GM08714 (cell line): ENCODE measurements at regions not wholly inside any gene's neighbourhood (a gene's known extent, or its start where the extent isn't known, plus 50 kb on each side); places are given as distances from the start of the nearest gene placed in this dataset.

ENCODE experiments used
- H3K4me3 ChIP-seq: fragments of 200-500 bp; sonication (Bioruptor generic); 2 replicates; pipeline ENCODE4 v1.5.1; 2014; ENCODE audit warnings: mild to moderate bottlenecking, low read length, inconsistent platforms
- ZNF274 ChIP-seq: IDR thresholded peaks from 2 replicates; pipeline ENCODE4 v1.6.1; 2012; ENCODE audit warnings: mild to moderate bottlenecking, low read depth, low read length

- no peak for TF ChIP-seq ZNF274
- H3K4me3 ChIP-seq: no peak overlapping the region
These were observed 1370.3 kb upstream of the MIR17HG start for GRCh38 chr13:89977203-89977602.

GRCh38 chr13:89980896-89981295, 1366.6 kb upstream of the MIR17HG start:
- no peak for TF ChIP-seq ZNF274
- H3K4me3 ChIP-seq: no peak overlapping the region

- no peak overlapping the region for H3K4me3 ChIP-seq
- TF ChIP-seq ZNF274: no peak
These were observed 1364.9 kb upstream of the MIR17HG start for GRCh38 chr13:89982407-89983095.

- no peak for TF ChIP-seq ZNF274
These were observed 1359.3 kb upstream of the MIR17HG start for GRCh38 chr13:89988206-89988605.

GRCh38 chr13:90003566-90003965, 1343.9 kb upstream of the MIR17HG start:
- H3K4me3 ChIP-seq: no peak overlapping the region
- no peak for TF ChIP-seq ZNF274

More at GRCh38 chr13:89988206-89988605, 1359.3 kb upstream of the MIR17HG start:
- H3K4me3 ChIP-seq: no peak overlapping the region

- no peak for TF ChIP-seq ZNF274
- no peak overlapping the region for H3K4me3 ChIP-seq
These were observed 1338.8 kb upstream of the MIR17HG start for GRCh38 chr13:90008707-90009149.

- no peak overlapping the region for H3K4me3 ChIP-seq
- TF ChIP-seq ZNF274: no peak
These were observed 1333.4 kb upstream of the MIR17HG start for GRCh38 chr13:90014038-90014437.

GRCh38 chr13:90015565-90016507, 1331.7 kb upstream of the MIR17HG start:
- TF ChIP-seq ZNF274: no peak
- H3K4me3 ChIP-seq: no peak overlapping the region

GRCh38 chr13:90016688-90017087, 1330.8 kb upstream of the MIR17HG start:
- no peak overlapping the region for H3K4me3 ChIP-seq
- TF ChIP-seq ZNF274: no peak

GRCh38 chr13:90020536-90021070, 1326.9 kb upstream of the MIR17HG start:
- H3K4me3 ChIP-seq: no peak overlapping the region
- no peak for TF ChIP-seq ZNF274

- no peak for TF ChIP-seq ZNF274
- no peak overlapping the region for H3K4me3 ChIP-seq
These were observed 1320.1 kb upstream of the MIR17HG start for GRCh38 chr13:90027409-90027808.

- H3K4me3 ChIP-seq: no peak overlapping the region
- TF ChIP-seq ZNF274: no peak
These were observed 1315.2 kb upstream of the MIR17HG start for GRCh38 chr13:90032313-90032712.

GRCh38 chr13:90032841-90033493, 1314.5 kb upstream of the MIR17HG start:
- H3K4me3 ChIP-seq: no peak overlapping the region
- no peak for TF ChIP-seq ZNF274

- H3K4me3 ChIP-seq: no peak overlapping the region
- no peak for TF ChIP-seq ZNF274
These were observed 1308.0 kb upstream of the MIR17HG start for GRCh38 chr13:90039516-90039915.
